K562 (cell line): ENCODE measurements at regions not wholly inside any gene's neighbourhood (a gene's known extent, or its start where the extent isn't known, plus 50 kb on each side); places are given as distances from the start of the nearest gene placed in this dataset.

Experiments
- ATAC-seq: fragments of 200-7000 bp; cut with Tn5 transposase; 3 replicates; pipeline ENCODE4 v1.9.1; 2020; ENCODE audit warnings: moderate library complexity
- BruUV-seq: library from RNA; stranded (reverse); fragments of 400-500 nt; replicated peaks from 2 replicates; lab custom pipeline; 2021; lab: Mats Ljungman, UMichigan
- CTCF ChIA-PET: fragments of 300-600 bp; formaldehyde crosslinking; extraction: SDS; loops from one replicate; lab custom pipeline; 2021; ENCODE audit warnings: low intra/inter-chr PET ratio; lab: Yijun Ruan, JAX
- POLR2A ChIA-PET: fragments of 300-600, 350-650 bp; sonication (Branson Sonifier 250); formaldehyde crosslinking; extraction: SDS; loops from one replicate; lab custom pipeline; 2021; ENCODE audit warnings: antibody characterized with exemption, inconsistent platforms; lab: Yijun Ruan, JAX
- DNase-seq, 4 experiments: peaks; one replicate each; pipeline versions ENCODE4 v3.0.0 to v3.0.0-alpha.2; 2011 to 2018; ENCODE audit warnings: low spot score in 3 of 4, mixed read lengths in 3 of 4; ENCODE audit errors: extremely low read depth in 1 of 4
- FAIRE-seq: peaks from 2 replicates; lab custom pipeline; 2011; peaks lifted over from hg19 to GRCh38; lab: Jason Lieb, UNC
- H2AFZ ChIP-seq: 2 replicates; pipeline ENCODE4 v1.6.0; 2011; ENCODE audit warnings: low read depth, low read length, control low read depth, inconsistent platforms
- H3K27ac ChIP-seq: fragments of 200-600 bp; 3 replicates; pipeline ENCODE4 v1.8.0; 2011; ENCODE audit warnings: low read depth, mild to moderate bottlenecking, control low read depth, inconsistent platforms, low read length, moderate library complexity, mixed read lengths; ENCODE audit errors: extremely low read depth
- H3K27me3 ChIP-seq, 2 experiments: fragments of 300-600 bp in 1 of 2; 2 replicates in 1 of 2; 3 replicates in 1 of 2; pipeline versions ENCODE4 v1.6.0 to v1.8.0; 2011; ENCODE audit warnings: inconsistent platforms in 2 of 2, low read length in 2 of 2, mild to moderate bottlenecking in 1 of 2, mixed read lengths in 1 of 2, moderate library complexity in 1 of 2; ENCODE audit not compliant: control insufficient read depth in 2 of 2, insufficient read depth in 2 of 2
- H3K36me3 ChIP-seq: fragments of 300-600 bp; 3 replicates; pipeline ENCODE4 v1.8.0; 2011; ENCODE audit warnings: mild to moderate bottlenecking, low read length, inconsistent platforms; ENCODE audit not compliant: control insufficient read depth, insufficient read depth
- H3K4me1 ChIP-seq, 2 experiments: fragments of 200-600 bp in 1 of 2; replicated peaks in 1 of 2; 2 replicates in 1 of 2; 3 replicates in 1 of 2; pipeline versions ENCODE4 v1.5.1 to v1.8.0; 2011; ENCODE audit warnings: inconsistent platforms in 2 of 2, low read length in 2 of 2, mild to moderate bottlenecking in 1 of 2, mixed read lengths in 1 of 2, moderate library complexity in 1 of 2; ENCODE audit not compliant: control insufficient read depth in 2 of 2, insufficient read depth in 2 of 2
- H3K4me2 ChIP-seq: 2 replicates; pipeline ENCODE4 v1.6.1; 2011; ENCODE audit warnings: low read length, control low read depth, inconsistent platforms, mixed read lengths; ENCODE audit not compliant: insufficient read depth
- H3K4me3 ChIP-seq: fragments of 200-600 bp; sonication (generic), shearing (Covaris generic); 2 replicates; pipeline ENCODE4 v1.5.1; 2016; ENCODE audit warnings: control low read depth, inconsistent platforms
- H3K79me2 ChIP-seq: fragments of 200-600 bp; 3 replicates; pipeline ENCODE4 v1.8.0; 2011; ENCODE audit warnings: low read length, inconsistent platforms; ENCODE audit not compliant: control insufficient read depth, insufficient read depth
- H3K9ac ChIP-seq, 2 experiments: 2 replicates each; pipeline versions ENCODE4 v1.6.0 to v1.6.1; 2011; ENCODE audit warnings: low read depth in 2 of 2, low read length in 2 of 2, control low read depth in 1 of 2, inconsistent platforms in 1 of 2, mild to moderate bottlenecking in 1 of 2, mixed read lengths in 1 of 2; ENCODE audit not compliant: insufficient read depth in 1 of 2
- H3K9me1 ChIP-seq: one replicate; pipeline ENCODE4 v1.6.0; 2011; ENCODE audit warnings: inconsistent platforms, mild to moderate bottlenecking, low read length, moderate library complexity; ENCODE audit not compliant: control insufficient read depth, insufficient read depth
- H3K9me3 ChIP-seq: replicated peaks from 2 replicates; pipeline ENCODE4 v1.5.1; 2011; ENCODE audit warnings: low read depth, low read length, inconsistent platforms; ENCODE audit not compliant: control insufficient read depth, insufficient read depth
- H4K20me1 ChIP-seq: replicated peaks from 2 replicates; pipeline ENCODE4 v1.6.1; 2011; ENCODE audit warnings: low read length, inconsistent platforms, mixed read lengths; ENCODE audit not compliant: control insufficient read depth, insufficient read depth
- BRCA1 ChIP-seq, 2 experiments: fragments of 450-650 bp in 1 of 2; sonication (generic) in 1 of 2; formaldehyde crosslinking in 1 of 2; IDR thresholded peaks; 2 replicates each; pipeline versions ENCODE4 v1.5.0 to v1.6.1; 2017 to 2020; ENCODE audit warnings: mild to moderate bottlenecking in 1 of 2, missing genetic modification reagents in 1 of 2
- DLX4 ChIP-seq: fragments of 250-450 bp; sonication (Bioruptor Pico); IDR thresholded peaks from 2 replicates; pipeline ENCODE4 v1.6.1; 2021; ENCODE audit warnings: mild to moderate bottlenecking
- EP400 ChIP-seq: fragments of 450-650 bp; IDR thresholded peaks from 2 replicates; pipeline ENCODE4 v1.6.1; 2017; ENCODE audit warnings: antibody characterized with exemption, mild to moderate bottlenecking, moderate library complexity
- NFE2L1 ChIP-seq: fragments of 450-650 bp; IDR thresholded peaks from 2 replicates; pipeline ENCODE4 v1.6.1; 2016; ENCODE audit warnings: missing genetic modification characterization, low read depth, mild to moderate bottlenecking, missing compliant biosample characterization, moderate library complexity, borderline replicate concordance
- POLR2AphosphoS5 ChIP-seq: IDR thresholded peaks from 2 replicates; pipeline ENCODE4 v1.6.1; 2011; ENCODE audit warnings: mild to moderate bottlenecking, low read depth, low read length, moderate library complexity; ENCODE audit not compliant: control insufficient read depth, insufficient read depth
- PRPF4 ChIP-seq: fragments of 200-400 bp; formaldehyde crosslinking; IDR thresholded peaks from one replicate; pipeline ENCODE4 v1.6.1; 2017; ENCODE audit warnings: low read length, low read depth, mild to moderate bottlenecking; ENCODE audit not compliant: insufficient read depth, poor library complexity, severe bottlenecking
- WGBS: fragments of 100-300 bp; shearing (Covaris generic); methylation state at CpG from one replicate; pipeline ENCODE4 v1.1.6; 2016; ENCODE audit warnings: low coverage, mixed read lengths; ENCODE audit not compliant: insufficient coverage; ENCODE audit errors: missing lambda C conversion rate; 5-methylcytosine and 5-hydroxymethylcytosine counted together
- in situ Hi-C: fragments of 300-500 bp; cut with MboI; formaldehyde crosslinking; loops from 4 replicates; pipeline ENCODE4 v1.15.0; 2018; ENCODE audit warnings: inconsistent platforms, mixed read lengths
- intact Hi-C: fragments of 100-400 bp; cut with micrococcal nuclease; formaldehyde crosslinking; loops from 2 replicates; pipeline ENCODE4 v1.14.2; 2022
- TF ChIP-seq, protein P1 (sequence below): sonication (generic); formaldehyde crosslinking; IDR thresholded peaks from 2 replicates; pipeline ENCODE4 v1.8.1; 2023; ENCODE audit warnings: mild to moderate bottlenecking, missing genetic modification reagents
- TF ChIP-seq, protein P2 (sequence below): sonication (generic); formaldehyde crosslinking; IDR thresholded peaks from 2 replicates; pipeline ENCODE4 v1.8.0; 2022; ENCODE audit warnings: mild to moderate bottlenecking, missing genetic modification reagents
- TF ChIP-seq, protein P3 (sequence below): sonication (generic); formaldehyde crosslinking; IDR thresholded peaks from 2 replicates; pipeline ENCODE4 v1.4.0; 2020; ENCODE audit warnings: mild to moderate bottlenecking, missing genetic modification reagents

DNA sequence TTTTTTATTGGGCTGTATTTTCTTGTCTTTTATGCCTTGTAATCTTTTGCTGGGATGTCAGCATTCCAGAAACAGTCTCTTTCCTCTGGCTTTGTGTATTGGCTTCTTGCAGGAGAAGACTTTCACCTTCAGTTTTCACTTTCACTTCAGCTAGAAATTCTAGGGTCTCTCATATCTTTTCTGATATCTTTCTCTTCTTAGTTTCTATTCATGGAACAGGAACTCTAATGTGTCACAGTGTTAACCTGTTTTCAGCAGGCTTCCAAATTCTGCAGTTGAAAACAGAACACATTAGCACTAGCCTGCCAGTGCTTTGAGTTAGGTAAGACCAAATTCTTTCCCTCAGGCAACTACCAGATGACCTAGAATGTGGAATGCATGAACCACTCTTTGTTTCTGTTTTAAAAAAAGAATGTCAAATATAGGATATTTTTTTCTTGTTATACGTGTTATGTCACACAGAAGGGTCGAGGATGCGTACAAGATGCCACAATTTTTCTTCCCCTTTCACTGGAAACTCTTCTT is 164.7 kb downstream of the TUSC1 start:
- no peak for FAIRE-seq
- Histone ChIP-seq H4K20me1 (no peaks in the 10 kb centered on the region), H3K36me3 (no peaks in the 10 kb centered on the region), H3K9me1 (no peaks in the 10 kb centered on the region), H3K4me3 (no peak overlapping the region), H3K9ac (no peak overlapping the region), H3K9me3 (no peaks in the 10 kb centered on the region), H3K79me2 (no peaks in the 10 kb centered on the region), H3K27ac (no peak overlapping the region), H3K4me2 (no peak overlapping the region), H3K4me1 (no peaks in the 10 kb centered on the region), H2AFZ (no peak overlapping the region), H3K27me3 (no peaks in the 10 kb centered on the region)
- WGBS = no CpG with 5 or more reads among the region's 3 CpGs
- no TSS peak for BruUV-seq
- TF ChIP-seq POLR2AphosphoS5 (no peak), NFE2L1 (tag) (no peak), BRCA1 (IDR thresholded peaks at IDR 0.05) (no peak), BRCA1 (CRISPR knock-in tag; IDR thresholded peaks at IDR 0.05) (no peak), PRPF4 (no peak), EP400 (no peak), DLX4 (CRISPR knock-in tag) (no peak)
- TF ChIP-seq, protein P1, sequence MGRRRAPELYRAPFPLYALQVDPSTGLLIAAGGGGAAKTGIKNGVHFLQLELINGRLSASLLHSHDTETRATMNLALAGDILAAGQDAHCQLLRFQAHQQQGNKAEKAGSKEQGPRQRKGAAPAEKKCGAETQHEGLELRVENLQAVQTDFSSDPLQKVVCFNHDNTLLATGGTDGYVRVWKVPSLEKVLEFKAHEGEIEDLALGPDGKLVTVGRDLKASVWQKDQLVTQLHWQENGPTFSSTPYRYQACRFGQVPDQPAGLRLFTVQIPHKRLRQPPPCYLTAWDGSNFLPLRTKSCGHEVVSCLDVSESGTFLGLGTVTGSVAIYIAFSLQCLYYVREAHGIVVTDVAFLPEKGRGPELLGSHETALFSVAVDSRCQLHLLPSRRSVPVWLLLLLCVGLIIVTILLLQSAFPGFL (CRISPR knock-in tag) = no peak
- TF ChIP-seq, protein P2, sequence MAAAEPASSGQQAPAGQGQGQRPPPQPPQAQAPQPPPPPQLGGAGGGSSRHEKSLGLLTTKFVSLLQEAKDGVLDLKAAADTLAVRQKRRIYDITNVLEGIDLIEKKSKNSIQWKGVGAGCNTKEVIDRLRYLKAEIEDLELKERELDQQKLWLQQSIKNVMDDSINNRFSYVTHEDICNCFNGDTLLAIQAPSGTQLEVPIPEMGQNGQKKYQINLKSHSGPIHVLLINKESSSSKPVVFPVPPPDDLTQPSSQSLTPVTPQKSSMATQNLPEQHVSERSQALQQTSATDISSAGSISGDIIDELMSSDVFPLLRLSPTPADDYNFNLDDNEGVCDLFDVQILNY (CRISPR knock-in tag) = no peak
- TF ChIP-seq, protein P3, sequence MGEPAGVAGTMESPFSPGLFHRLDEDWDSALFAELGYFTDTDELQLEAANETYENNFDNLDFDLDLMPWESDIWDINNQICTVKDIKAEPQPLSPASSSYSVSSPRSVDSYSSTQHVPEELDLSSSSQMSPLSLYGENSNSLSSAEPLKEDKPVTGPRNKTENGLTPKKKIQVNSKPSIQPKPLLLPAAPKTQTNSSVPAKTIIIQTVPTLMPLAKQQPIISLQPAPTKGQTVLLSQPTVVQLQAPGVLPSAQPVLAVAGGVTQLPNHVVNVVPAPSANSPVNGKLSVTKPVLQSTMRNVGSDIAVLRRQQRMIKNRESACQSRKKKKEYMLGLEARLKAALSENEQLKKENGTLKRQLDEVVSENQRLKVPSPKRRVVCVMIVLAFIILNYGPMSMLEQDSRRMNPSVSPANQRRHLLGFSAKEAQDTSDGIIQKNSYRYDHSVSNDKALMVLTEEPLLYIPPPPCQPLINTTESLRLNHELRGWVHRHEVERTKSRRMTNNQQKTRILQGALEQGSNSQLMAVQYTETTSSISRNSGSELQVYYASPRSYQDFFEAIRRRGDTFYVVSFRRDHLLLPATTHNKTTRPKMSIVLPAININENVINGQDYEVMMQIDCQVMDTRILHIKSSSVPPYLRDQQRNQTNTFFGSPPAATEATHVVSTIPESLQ = no peak
- ATAC-seq = no peak
- intact Hi-C loops (no loop called here), in situ Hi-C loops (no loop called here)
- POLR2A ChIA-PET = no interaction called here
- no peak for DNase-seq
- CTCF ChIA-PET = no interaction called here
